CD4-positive, alpha-beta T cell (primary cell): ENCODE measurements at regions not wholly inside any gene's neighbourhood (a gene's known extent, or its start where the extent isn't known, plus 50 kb on each side); places are given as distances from the start of the nearest gene placed in this dataset.

Experiments
- ATAC-seq: fragments of 200-7000 bp; cut with Tn5 transposase; one replicate; pipeline ENCODE4 v1.10.0; 2022; ENCODE audit warnings: mild to moderate bottlenecking; ENCODE audit not compliant: poor library complexity
- CTCF ChIA-PET: fragments of 350-600 bp; sonication (Branson Sonifier 250); formaldehyde crosslinking; loops from one replicate; lab custom pipeline; 2021; ENCODE audit warnings: antibody characterized with exemption, inconsistent platforms; lab: Charles Lee
- POLR2A ChIA-PET: fragments of 350-600 bp; sonication (Branson Sonifier 250); formaldehyde crosslinking; loops from one replicate; lab custom pipeline; 2021; ENCODE audit warnings: antibody characterized with exemption, inconsistent platforms; lab: Charles Lee
- DNase-seq, 14 experiments: peaks; one replicate each; pipeline ENCODE4 v3.0.0-alpha.2; 2013 to 2020; ENCODE audit warnings: mixed read lengths in 2 of 14
- H3K27ac ChIP-seq, 2 donors: one replicate each; pipeline versions ENCODE4 v1.5.1 to v1.7.0; 2013; ENCODE audit warnings: low read length in 2 of 2, low read depth in 1 of 2, mild to moderate bottlenecking in 1 of 2
- H3K27me3 ChIP-seq, 2 experiments: 1 replicate in 1 of 2; 2 replicates in 1 of 2; pipeline versions ENCODE4 v1.6.1 to v1.7.0; 2013; ENCODE audit warnings: low read length in 2 of 2, control low read depth in 1 of 2, mild to moderate bottlenecking in 1 of 2, moderate library complexity in 1 of 2; ENCODE audit not compliant: insufficient read depth in 2 of 2, control insufficient read depth in 1 of 2
- H3K36me3 ChIP-seq: one replicate; pipeline ENCODE4 v1.6.1; 2013; ENCODE audit warnings: low read length, control low read depth; ENCODE audit not compliant: insufficient read depth
- H3K4me1 ChIP-seq: one replicate; pipeline ENCODE4 v1.6.1; 2013; ENCODE audit warnings: low read length, control low read depth; ENCODE audit not compliant: insufficient read depth
- H3K4me3 ChIP-seq: one replicate; pipeline ENCODE4 v1.5.1; 2013; ENCODE audit warnings: mild to moderate bottlenecking, low read length, moderate library complexity
- H3K9me3 ChIP-seq, 2 experiments: 1 replicate in 1 of 2; 2 replicates in 1 of 2; pipeline versions ENCODE4 v1.6.1 to v1.7.0; 2013; ENCODE audit warnings: low read length in 2 of 2, mild to moderate bottlenecking in 2 of 2, control low read depth in 1 of 2, moderate library complexity in 1 of 2; ENCODE audit not compliant: control insufficient read depth in 1 of 2, insufficient read depth in 1 of 2
- H3K27ac Mint-ChIP-seq: one replicate; pipeline ENCODE4 v1.8.0; 2020; ENCODE audit warnings: mixed read lengths
- H3K27me3 Mint-ChIP-seq: one replicate; pipeline ENCODE4 v1.8.0; 2021; ENCODE audit warnings: mixed read lengths
- H3K36me3 Mint-ChIP-seq: one replicate; pipeline ENCODE4 v1.8.0; 2021; ENCODE audit warnings: low read depth, mixed read lengths
- H3K4me1 Mint-ChIP-seq: one replicate; pipeline ENCODE4 v1.8.0; 2021; ENCODE audit warnings: low read depth, mixed read lengths
- H3K4me3 Mint-ChIP-seq: one replicate; pipeline ENCODE4 v1.8.0; 2020; ENCODE audit warnings: mild to moderate bottlenecking, mixed read lengths
- H3K9me3 Mint-ChIP-seq: one replicate; pipeline ENCODE4 v1.8.0; 2020; ENCODE audit warnings: mixed read lengths
- intact Hi-C, 2 experiments: fragments of 100-400 bp; cut with DNase I in 1 of 2; cut with micrococcal nuclease in 1 of 2; formaldehyde crosslinking; loops; one replicate each; pipeline versions ENCODE4 v1.15.1 to v1.9.0; 2023 to 2025; cut with DNase I, micrococcal nuclease
- TF ChIP-seq, protein P1 (sequence below): fragments of 200-600 bp; IDR thresholded peaks from one replicate; pipeline ENCODE4 v1.8.0; 2022; ENCODE audit warnings: antibody characterized with exemption, mild to moderate bottlenecking

DNA sequence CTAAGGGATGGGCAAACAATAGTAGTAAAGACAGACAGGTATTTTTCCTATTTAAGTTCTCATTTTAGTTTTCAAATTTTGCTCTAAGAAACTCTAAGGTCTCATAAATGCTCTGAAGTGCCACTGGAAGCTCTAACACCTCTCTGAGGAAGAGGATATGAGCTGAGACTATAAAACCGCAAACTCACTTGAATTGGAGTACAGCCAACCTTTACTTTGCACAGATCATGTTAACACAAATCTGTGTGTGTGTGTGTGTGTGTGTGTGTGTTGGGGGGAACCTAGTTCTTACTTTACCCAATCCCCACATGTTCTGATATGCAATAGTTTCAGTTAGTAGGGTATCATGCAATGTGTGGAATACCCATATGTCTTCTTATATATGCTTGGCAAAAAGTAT lies 446.8 kb downstream of the CHL1 start:
- H3K4me3 Mint-ChIP-seq, result no peak overlapping the region
- H3K27ac Mint-ChIP-seq, result no peak overlapping the region
- Histone ChIP-seq H3K4me3 (no peak overlapping the region), H3K36me3 (no peaks in the 10 kb centered on the region), H3K27ac (no peak overlapping the region), H3K9me3 (peaks cover 0 to 4% of the 10 kb centered on the region in 2 experiments), H3K4me1 (no peaks in the 10 kb centered on the region), H3K27me3 (no peaks in the 10 kb centered on the region)
- no peak for DNase-seq
- TF ChIP-seq, protein P1, sequence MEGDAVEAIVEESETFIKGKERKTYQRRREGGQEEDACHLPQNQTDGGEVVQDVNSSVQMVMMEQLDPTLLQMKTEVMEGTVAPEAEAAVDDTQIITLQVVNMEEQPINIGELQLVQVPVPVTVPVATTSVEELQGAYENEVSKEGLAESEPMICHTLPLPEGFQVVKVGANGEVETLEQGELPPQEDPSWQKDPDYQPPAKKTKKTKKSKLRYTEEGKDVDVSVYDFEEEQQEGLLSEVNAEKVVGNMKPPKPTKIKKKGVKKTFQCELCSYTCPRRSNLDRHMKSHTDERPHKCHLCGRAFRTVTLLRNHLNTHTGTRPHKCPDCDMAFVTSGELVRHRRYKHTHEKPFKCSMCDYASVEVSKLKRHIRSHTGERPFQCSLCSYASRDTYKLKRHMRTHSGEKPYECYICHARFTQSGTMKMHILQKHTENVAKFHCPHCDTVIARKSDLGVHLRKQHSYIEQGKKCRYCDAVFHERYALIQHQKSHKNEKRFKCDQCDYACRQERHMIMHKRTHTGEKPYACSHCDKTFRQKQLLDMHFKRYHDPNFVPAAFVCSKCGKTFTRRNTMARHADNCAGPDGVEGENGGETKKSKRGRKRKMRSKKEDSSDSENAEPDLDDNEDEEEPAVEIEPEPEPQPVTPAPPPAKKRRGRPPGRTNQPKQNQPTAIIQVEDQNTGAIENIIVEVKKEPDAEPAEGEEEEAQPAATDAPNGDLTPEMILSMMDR, result no peak
- no peaks in the 10 kb centered on the region for H3K4me1 Mint-ChIP-seq
- intact Hi-C loops, result no loop called here
- no peaks in the 10 kb centered on the region for H3K36me3 Mint-ChIP-seq
- no peaks in the 10 kb centered on the region for H3K27me3 Mint-ChIP-seq
- ChIA-PET POLR2A (no interaction called here), CTCF (no interaction called here)
- peaks cover 2% of the 10 kb centered on the region for H3K9me3 Mint-ChIP-seq
- ATAC-seq, result no peak

DNA sequence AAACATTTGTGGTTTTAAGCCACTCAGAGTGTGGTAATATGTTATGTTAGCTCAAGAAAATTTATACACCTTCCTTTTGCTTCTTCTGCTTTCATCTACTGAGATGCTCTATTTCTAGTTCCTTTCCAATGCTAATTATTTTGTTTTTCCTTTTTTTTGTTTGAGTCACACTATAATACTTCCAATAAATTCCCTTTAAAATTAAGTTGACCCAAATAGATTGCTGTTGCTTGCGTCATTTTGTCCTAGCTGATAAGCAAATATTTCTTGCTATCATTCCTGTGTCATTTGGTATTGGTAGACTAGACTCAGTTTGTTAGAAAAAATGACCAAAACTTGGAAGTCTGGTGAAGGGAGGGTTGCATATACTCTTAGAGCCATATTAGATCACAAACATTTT lies 437.0 kb upstream of the CNTN6 start:
- TF ChIP-seq, protein P1, result no peak
- H3K9me3 ChIP-seq, result no peaks in the 10 kb centered on the region
- H3K9me3 Mint-ChIP-seq, result no peaks in the 10 kb centered on the region
- H3K27ac Mint-ChIP-seq, result no peak overlapping the region
- H3K4me1 ChIP-seq, result no peaks in the 10 kb centered on the region
- ATAC-seq, result no peak
- no peaks in the 10 kb centered on the region for H3K36me3 ChIP-seq
- no peak overlapping the region for H3K4me3 ChIP-seq
- H3K27me3 ChIP-seq, result no peaks in the 10 kb centered on the region
- no peak overlapping the region for H3K4me3 Mint-ChIP-seq
- no peaks in the 10 kb centered on the region for H3K4me1 Mint-ChIP-seq
- no peak overlapping the region for H3K27ac ChIP-seq
- no peak for DNase-seq
- ChIA-PET POLR2A (no interaction called here), CTCF (no interaction called here)
- intact Hi-C loops, result no loop called here
- no peaks in the 10 kb centered on the region for H3K27me3 Mint-ChIP-seq
- no peaks in the 10 kb centered on the region for H3K36me3 Mint-ChIP-seq

DNA sequence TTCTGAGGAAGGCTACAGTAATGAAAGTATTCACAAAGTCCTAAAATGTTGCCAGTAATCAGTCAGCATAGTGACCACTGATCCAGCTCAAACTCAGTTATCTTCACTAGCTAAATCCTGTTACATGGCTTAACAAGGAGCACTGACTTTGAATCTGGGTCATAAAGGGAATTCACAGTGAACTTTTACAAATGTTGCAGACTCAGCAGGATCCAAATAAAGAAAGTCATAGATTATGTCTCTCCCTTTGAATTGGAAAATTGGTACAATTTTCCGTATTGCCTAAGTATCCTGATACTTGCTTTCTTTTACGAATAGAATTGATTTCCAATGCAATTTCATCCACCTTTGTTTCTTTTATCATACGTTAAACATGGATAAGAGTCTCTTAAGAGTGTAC lies 431.5 kb upstream of the CNTN6 start:
- H3K36me3 Mint-ChIP-seq, result no peaks in the 10 kb centered on the region
- ATAC-seq, result no peak
- POLR2A ChIA-PET, result no interaction called here

More for the DNA sequence above, 431.5 kb upstream of the CNTN6 start:
- no peak for DNase-seq
- no peak overlapping the region for H3K4me3 ChIP-seq
- CTCF ChIA-PET, result no interaction called here
- no peaks in the 10 kb centered on the region for H3K27me3 Mint-ChIP-seq
- H3K27ac ChIP-seq, result no peak overlapping the region
- H3K4me3 Mint-ChIP-seq, result no peak overlapping the region
- H3K9me3 Mint-ChIP-seq, result peaks cover 4% of the 10 kb centered on the region
- no peaks in the 10 kb centered on the region for H3K27me3 ChIP-seq
- H3K27ac Mint-ChIP-seq, result no peak overlapping the region
- TF ChIP-seq, protein P1, result no peak
- peaks cover 0 to 4% of the 10 kb centered on the region in 2 experiments for H3K9me3 ChIP-seq
- H3K4me1 Mint-ChIP-seq, result no peaks in the 10 kb centered on the region
- intact Hi-C loops, result no loop called here
- H3K36me3 ChIP-seq, result no peaks in the 10 kb centered on the region
- H3K4me1 ChIP-seq, result no peaks in the 10 kb centered on the region
